Stimulated activated CD4-positive, alpha-beta T cell treated with anti-CD3 and anti-CD28 coated beads, Interleukin-15, amount 100 ng/mL, for 24 hours (primary cell): ENCODE measurements at regions not wholly inside any gene's neighbourhood (a gene's known extent, or its start where the extent isn't known, plus 50 kb on each side); places are given as distances from the start of the nearest gene placed in this dataset.

Experiments used
- DNase-seq: peaks from one replicate; pipeline ENCODE4 v3.0.0-alpha.2; 2020

DNA sequence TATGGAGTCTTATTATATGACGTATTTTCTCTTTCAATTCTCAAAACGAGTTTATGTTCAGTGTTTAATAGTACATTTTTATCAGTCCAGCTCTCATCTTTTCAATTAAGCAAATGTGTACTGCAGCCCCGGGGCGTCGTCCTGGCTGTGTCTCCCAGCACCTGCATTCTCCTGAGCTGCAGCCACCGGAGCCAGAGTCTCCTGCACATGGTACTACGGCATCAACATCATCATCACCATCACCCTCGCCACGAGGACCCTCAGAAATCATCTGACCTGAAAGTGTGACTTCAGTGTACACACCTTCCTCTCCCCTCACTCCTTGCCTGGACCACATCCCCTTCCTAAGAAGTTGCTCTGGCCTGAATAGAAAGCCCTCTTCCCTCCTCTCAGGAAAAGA is 267.7 kb upstream of the ARID1B start:
- DNase-seq = no peak

DNA sequence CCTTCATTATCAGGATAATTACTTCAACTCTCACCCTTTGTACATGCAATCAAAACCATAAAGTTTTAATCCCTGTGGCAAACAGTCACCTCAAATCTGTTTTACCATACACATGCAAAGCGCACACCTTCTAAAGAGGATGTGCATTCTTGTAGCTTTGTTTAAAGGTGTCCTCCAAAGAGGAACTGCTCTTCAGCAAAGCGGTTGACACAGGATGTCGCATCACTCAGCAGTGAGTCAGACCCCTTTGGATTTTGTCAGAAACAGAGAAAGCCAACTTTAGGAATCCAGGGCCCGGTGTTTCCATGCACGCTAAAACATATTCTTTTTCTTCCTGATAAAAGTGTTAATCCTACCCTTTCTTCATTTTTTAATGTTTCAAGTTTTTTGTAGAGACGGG is 268.3 kb upstream of the ARID1B start:
- peak; percentile 5 for DNase-seq

DNA sequence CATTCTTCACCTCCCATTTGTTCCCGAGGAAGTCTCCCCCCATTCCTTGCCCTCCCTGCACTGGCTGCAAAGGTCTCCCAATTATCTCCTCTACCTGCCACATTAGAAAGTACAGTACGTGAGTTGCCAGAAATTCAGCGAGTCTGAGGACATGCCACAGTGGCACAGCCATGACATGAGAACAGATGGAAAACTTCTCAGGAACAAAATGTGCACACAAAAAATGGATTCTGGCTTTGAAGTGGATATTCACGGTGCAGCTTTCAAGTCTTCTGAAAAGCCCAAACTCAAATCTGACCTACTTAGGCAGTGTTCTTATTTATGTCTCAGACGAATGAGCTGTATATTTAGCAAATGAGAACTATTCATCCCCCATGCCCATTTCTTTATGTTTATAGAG is 269.1 kb upstream of the ARID1B start:
- DNase-seq = no peak

DNA sequence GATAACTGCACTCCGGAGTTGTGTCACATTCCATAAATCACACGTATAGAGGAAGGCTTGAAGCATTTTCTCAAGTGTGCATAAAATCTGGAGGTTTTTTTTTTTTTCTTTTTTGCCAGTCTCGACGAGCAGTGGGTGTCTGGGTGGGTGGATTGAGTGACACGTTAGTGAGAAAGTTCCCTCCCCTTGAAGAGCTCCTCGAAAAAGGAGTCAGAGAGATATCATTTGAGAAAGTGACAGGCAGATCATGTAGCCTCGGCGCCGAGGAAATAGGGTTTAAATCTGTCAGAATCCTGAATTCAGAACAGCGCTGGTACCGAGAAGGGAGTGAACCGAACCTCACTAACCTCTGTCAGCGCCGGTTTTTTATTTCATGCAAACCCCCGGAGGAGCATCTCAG is 269.5 kb upstream of the ARID1B start:
- DNase-seq = no peak

DNA sequence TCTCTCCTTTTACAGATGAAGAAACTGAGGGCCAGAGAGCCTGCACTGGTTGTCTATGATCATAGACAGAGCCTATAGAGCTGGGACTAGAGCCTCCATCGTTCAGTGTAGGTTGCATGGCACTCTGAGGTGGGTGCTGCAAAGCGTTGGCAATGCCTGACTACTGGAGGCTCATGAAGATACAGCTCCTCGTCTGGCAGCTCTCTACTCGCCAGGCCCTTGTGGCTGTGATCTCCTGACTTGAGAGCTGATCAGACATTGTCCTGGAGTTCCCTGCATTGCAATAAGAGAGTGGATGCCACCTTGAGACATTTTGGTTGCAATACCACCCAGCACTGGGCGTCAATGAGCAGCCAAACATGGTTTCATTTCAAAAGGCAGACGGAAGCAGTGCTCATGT is 270.1 kb upstream of the ARID1B start:
- DNase-seq = no peak

DNA sequence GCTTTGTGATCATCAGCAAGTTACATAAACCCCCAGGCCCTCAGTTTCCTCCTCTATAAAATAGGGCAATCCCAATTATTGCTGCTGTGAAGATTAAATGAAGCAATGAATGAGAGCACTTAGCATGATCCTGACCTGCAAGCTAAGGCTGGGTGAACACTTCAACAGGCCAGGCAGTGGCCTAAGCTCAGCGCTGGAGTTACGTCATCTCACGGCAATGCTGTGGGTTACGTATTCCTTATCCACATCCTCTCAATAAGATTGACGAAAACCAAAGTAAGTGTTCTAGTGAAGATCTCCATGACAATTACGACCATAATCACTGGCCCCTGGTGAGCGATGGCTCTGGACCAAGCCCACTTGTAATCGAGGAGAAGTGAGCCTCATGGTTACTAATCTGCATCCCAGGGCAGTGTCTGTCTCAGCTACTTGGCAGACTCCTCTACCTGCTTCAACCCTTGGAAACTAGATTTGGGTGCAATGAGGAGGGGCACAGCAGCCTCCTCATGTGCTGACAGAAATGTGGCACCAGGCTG is 274.1 kb upstream of the ARID1B start:
- DNase-seq = no peak

DNA sequence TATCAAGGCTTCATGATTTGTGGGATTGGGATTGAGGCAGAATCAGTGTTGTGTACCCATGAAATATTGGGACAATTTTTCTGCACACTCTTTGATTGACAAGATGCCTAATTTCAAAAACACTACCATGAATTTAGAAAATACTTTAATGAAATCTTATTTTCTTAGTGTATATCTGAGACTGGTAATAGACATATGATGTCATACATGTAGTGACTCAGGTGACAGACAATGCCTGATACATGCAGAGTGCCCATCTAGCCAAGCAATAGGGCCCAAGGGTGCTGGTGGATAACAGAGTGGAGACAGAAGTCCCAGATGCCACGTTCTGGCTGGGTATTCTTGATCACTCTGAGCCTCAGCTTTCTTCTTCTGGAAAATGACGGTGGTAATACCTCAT is 279.6 kb upstream of the ARID1B start:
- no peak for DNase-seq

DNA sequence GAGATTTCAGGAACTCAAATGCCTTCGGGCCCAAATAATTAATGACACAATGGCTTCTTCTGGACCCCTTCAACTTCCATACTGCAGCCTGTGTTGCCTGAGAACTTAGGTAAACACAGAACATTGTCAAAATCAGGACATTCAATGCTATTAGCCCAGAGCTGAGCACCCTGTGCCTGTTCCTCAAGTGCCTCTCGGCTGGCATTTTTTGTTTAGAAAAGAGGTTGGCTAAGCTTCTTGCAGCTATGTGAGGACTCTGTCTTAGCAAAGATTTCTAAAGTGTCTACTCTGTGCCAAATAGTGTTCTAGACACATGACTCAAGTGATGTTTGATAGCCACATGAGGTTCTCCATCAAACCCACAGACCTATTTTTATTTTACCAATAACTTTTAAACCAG is 289.3 kb upstream of the ARID1B start:
- DNase-seq = no peak

DNA sequence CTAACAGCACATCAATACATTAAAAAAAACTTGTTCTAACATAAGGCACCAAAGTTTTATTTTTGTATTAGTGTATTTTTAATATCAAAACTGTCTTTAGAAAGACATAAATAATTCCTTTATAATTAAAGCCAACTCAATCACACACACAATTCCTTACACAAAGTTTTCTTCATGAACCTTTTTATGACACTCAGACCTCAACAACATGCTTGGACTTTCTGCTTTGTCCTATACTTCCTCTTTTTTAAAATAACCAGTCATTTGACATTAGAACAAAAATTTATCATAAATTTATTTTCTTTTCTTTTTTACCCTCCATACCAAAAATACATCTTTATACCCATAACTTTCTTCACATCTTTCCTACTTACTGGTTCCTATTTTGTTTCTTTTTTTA is 292.0 kb upstream of the ARID1B start:
- DNase-seq = no peak

DNA sequence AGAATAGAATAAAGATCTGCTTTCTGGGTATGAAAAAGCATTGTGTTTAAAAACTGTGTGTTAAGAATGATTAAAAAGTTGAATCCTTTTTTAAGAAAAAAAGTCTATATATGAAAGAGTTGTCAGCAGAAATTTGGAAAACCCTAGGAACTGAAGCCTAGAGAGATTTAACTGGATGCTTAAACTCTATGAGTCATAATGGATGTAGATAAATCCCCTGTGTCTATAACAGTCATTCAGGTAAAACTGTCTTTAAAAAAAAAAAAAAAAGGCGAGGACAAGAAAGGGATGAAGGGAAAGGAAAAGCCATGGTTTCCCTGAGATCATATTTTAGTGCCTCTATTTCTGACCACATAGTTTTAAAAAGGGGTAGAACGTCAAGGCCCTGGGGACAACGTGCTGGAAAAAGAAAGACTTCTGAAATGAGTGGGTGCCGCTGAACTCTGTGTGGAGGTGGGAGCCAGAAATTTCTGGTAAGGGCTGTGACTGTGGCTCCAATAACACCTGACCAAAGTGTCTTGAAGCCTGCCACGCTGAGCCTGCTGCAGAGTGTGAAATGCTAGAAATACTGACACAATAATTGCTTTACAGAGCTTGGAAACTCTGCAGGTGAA is 302.6 kb upstream of the ARID1B start:
- DNase-seq = peak; percentile 4

DNA sequence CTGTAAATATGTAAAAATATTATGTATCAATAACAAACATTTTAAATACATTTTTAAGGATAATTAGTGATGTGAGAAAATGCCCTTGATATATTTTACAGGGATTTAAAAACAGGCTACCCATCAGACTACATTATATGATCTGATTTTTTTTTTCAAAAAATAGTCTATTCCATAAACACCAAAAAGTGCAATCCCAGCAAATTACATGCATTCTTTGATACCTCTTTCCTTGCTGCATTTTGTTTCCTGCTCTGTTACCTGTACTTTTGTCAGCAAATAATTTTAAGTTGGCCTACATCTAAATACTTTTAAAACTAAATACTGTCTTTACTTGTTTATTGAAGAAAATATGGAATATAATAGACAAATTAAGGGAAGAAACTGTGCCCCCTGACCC is 306.2 kb upstream of the ARID1B start:
- DNase-seq = no peak

DNA sequence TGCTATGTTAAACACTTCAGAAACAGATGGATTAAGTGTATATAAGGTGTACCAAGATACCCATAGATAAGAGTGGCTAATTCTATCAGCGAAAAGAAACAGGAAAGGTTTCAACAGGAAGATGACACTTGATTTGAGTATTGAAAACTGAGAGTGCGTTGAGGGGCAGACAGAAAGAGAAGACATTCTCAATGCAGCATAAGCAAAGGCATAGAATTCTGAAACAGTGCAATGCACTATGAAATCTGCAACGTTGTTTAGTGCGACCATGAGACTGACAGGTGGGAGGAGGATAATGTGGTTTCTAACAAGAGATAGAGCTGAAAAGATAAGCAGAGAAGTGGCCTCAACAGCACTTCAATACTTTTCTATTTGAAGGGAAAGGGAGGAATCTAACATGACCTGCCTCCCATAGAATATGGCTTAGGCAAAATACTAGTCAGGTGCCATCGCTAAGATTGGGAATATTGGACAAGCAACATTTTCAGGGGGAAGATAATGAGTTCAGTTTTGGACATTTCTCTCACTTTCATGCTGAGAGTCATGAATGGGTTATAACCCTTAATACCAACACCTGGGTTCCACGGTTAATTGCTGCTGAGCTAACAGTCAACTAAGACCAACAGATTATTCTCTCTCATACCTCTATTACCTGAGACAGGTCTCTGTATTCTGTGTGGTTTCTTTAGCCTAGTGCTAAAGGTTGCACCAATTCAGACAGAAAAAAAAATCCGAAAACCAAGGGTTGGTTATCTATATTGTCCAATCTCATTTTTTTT is 312.9 kb upstream of the ARID1B start:
- DNase-seq = no peak

DNA sequence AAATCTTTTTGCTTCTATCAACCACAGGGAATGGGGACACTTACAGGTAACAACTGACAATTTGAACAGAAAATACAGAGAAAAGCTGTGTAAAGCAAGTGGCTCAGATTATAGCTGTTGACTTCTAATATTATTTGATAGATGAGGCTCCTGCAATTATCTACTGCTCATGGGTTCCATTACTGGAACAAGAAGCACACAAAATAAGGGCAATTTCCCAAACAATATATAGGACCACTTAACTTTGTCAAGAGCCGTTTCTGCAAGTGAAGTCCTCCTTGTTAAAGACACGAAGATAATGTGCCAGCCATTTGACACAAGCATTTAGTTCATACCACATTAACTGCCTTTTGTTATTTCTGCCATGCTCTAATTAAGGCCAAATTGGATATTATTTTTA is 315.5 kb upstream of the ARID1B start:
- no peak for DNase-seq

DNA sequence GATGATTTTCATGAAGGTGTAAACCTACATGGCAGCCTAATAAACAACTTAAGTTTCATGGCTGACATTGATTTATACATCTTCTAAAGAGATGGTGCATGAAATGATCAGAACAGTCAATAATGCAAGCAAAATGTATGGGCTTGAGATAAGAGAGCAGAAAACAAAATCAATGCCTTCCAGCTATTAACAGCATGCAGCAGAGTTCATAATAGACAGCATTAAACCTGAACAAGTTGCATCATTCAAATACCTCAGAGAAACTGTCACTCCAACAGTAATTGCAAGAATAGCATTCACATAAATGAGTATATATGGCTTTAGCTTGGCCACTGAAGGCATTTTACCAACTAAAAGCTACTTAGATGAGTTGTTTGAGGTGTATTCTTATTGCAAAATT is 319.6 kb upstream of the ARID1B start:
- DNase-seq = no peak

DNA sequence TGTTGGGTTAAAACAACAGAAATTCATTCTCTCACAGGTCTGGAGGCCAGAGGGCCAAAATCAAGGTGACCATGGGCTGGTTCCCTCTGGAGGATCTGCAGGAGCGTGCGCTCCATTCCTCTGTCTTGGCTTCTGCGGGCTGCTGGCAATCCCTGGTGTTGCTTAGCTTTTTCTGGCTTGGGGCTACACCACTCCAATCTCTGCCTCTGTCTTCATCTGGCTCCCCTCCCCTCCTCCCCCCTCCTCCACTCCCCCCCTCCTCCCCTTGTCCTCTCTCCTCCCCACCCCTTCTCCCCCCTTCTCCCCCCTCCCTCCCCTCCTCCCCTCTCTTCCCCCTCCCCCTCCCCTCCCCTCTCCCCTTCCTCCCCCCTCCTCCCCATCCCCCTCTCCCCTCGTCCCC is 321.3 kb upstream of the ARID1B start:
- no peak for DNase-seq

DNA sequence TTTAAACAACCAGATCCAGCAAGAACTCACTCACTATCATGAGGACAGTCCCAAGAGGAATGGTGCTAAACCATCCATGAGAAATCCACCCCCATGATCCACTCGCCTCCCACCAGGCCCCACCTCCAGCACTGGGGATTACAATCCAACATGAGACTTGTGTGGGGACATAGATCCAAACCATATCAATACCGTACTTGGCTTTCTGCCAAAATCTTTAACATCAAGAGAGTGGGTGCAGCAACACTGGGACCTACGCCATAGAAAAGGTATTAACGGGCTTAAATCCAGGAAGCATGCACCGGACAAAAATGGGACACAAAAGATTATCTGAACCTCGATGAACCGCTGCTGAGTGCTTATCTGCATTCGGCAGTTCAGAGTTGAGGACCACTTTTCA is 322.3 kb upstream of the ARID1B start:
- DNase-seq = no peak

DNA sequence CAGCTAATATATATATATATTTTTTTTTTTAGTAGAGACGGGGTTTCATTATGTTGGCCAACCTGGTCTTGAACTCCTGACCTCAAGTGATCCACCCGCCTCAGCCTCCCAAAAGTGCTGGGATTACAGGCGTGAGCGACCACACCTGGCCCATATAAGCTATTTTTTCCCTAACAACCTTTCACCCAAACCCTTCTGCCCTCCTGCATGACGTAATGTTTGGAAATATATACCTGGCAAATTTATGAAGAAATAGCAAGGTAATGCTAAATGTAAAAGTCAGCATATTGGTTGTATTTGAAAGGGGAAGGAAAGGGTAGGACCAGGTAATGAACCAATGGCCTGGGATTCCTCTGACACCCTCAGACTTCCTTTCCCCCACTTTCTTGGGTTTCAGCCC is 325.5 kb upstream of the ARID1B start:
- no peak for DNase-seq

DNA sequence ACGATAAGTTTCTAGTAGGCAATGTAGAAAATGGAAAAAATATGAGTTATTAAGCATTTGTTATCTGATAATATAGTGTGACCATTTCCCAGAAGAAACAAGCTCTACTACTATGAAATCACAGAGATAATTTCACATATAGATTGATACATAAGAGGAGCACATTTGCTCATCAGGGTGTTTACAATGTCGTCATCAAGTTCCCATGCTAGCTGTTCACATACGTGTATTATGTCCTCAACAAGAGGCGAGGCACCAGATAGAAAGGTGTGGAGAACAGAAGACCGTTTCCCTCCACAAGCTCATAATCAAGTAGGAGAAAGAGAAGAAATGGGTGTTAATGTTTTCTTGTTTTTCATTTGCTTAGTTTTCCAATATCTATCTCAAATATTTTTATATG is 326.1 kb upstream of the ARID1B start:
- DNase-seq = no peak

DNA sequence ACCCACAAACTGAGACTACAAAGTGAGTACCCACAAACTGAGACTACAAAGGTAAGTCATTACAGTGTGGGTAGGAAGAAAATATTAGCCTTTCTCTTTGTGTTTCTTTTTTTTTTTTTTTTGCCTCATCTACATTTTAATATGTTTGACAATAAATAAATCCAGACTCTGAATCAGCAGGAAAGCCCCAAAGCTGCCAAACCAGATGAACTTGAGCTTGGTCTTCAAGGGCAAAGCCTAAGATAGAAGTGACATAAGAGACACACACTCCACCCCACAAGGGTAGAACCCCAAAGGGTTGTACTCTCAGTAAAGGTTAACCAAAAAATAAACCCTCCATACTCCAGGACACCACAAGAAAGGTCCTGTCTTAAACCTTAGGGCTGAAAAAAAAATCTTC is 326.8 kb upstream of the ARID1B start:
- DNase-seq = no peak

DNA sequence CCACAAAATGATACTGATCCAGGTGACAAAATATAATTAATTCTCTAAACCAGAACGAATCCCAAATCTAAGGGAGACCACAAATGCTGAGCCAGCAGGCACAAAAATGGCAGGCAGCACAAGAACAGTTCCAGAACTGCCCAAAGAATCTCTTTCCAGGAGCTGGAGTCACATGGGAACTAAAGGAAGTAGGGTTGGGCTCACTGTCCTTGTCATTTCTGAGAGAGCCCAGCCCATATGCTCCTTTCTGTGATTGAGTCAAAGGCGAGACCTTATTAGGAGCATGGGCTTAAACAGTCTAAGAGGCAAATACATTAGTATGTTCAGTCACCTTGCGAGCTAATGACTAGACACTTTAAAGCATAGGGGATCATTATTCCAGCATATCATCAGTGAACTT is 327.6 kb upstream of the ARID1B start:
- no peak for DNase-seq

DNA sequence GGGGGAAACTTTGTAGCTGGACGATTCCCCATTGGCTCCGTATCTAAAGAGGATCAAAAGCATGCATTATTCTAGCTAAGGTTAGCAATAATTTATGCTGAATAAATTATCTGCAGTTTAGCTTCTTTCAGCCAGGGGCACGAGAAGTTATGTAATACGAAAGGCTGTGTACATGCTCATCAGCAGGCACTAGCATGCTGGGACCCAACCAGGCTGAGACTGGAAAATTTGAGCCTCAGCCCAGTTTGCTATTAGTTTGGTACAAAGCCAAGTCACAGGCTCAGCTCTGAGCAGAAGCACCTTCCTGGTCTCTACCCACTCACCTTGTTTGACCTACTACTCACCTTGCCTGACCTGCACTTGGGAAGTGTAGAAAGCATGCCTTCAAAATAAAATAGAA is 328.1 kb upstream of the ARID1B start:
- DNase-seq = no peak

DNA sequence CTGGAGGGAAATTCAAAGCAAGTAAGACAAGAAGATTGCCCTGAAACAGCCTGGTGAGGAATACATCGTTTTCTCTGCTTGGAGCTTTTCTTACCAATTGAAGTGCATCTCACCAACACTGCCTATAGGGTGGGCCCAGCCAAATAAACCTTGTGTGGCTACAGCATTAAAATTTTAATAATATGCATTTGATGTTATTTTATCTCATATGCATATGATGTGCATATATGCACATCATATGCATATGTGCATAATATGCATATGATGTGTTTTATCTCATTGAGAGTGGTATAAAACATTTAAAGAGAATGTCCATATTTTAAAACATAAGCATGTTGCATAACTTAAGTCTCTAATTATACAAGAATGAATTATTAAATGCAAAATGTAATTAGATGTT is 328.6 kb upstream of the ARID1B start:
- DNase-seq = no peak

DNA sequence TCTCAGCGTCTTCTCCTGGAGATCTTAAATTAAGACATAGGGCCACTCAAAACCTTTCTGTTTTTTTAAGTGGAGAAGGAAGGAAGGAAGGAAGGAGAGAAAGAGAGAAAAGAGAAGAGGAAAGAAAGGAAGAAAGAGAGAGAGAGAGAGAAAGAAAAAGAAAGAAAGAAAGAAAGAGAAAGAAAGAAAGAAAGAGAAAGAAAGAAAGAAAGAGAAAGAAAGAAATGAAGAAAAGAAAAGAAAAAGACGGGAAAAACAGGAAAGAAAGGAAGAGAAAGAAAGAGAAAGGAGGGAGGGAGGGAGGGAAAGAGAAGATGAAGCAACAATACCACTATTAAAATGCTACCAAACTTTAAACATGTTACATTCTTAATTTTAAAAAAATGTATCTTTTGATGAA is 336.5 kb upstream of the ARID1B start:
- no peak for DNase-seq

DNA sequence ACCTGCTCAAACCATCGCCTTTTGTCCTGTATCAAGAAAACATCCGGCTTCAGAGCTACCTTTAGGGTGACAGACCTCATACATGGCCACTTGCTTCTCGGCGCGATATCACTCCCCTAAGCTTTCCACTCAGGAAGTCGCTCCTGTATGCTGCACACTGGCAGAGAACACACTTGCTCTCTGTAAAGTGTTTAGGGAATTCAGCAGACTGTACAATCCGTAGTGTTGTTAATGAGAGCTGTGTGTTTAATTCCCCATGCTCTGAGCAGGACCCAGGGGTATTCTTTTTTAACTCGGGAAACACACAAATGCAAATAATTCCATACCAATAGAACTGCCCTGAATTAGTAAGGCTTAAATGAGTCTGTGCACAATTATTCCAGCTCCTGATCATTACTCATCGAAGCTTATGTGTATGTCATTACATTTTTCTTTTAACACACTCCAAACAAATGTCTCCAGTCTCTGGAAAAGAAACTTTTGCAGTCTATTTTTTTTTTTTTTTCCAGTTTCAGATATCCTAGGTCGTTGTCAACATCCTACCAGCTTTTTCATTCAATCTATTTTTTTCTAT is 338.7 kb upstream of the ARID1B start:
- no peak for DNase-seq
